Activated CD8-positive, alpha-beta memory T cell treated with anti-CD3 and anti-CD28 coated beads, Interleukin-2, amount 10 ng/mL, durations not matched to agents 7 days and 5 days (primary cell): ENCODE measurements at regions not wholly inside any gene's neighbourhood (a gene's known extent, or its start where the extent isn't known, plus 50 kb on each side); places are given as distances from the start of the nearest gene placed in this dataset.
"Not testable (repeated sequence)": the region's sequence is repeated elsewhere in the genome, so short reads cannot be mapped to it uniquely, and the experiment has no call there.

Experiments used
- ATAC-seq: fragments of 150-1000 bp; cut with Tn5 transposase; one replicate; pipeline ENCODE4 v1.10.0; 2021; ENCODE audit warnings: moderate library complexity
- CTCF ChIA-PET: fragments of 350-600 bp; sonication (Branson Sonifier 250); formaldehyde crosslinking; loops from one replicate; lab custom pipeline; 2021; ENCODE audit warnings: antibody characterized with exemption; lab: Charles Lee
- DNase-seq: peaks from one replicate; pipeline ENCODE4 v3.0.0-alpha.2; 2020
- H3K27ac Mint-ChIP-seq: one replicate; pipeline ENCODE4 v1.8.0; 2021; ENCODE audit warnings: mild to moderate bottlenecking, mixed read lengths
- H3K27me3 Mint-ChIP-seq: one replicate; pipeline ENCODE4 v1.8.0; 2021; ENCODE audit warnings: mixed read lengths
- H3K36me3 Mint-ChIP-seq: one replicate; pipeline ENCODE4 v1.8.0; 2021; ENCODE audit warnings: mild to moderate bottlenecking, mixed read lengths
- H3K4me1 Mint-ChIP-seq: one replicate; pipeline ENCODE4 v1.8.0; 2021; ENCODE audit warnings: mixed read lengths
- H3K4me3 Mint-ChIP-seq: one replicate; pipeline ENCODE4 v1.8.0; 2021; ENCODE audit warnings: mild to moderate bottlenecking, moderate library complexity, mixed read lengths
- H3K9me3 Mint-ChIP-seq: one replicate; pipeline ENCODE4 v1.8.0; 2022; ENCODE audit warnings: low read depth, mixed read lengths

- Mint-ChIP-seq H3K27ac (no peak overlapping the region), H3K4me1 (no peaks in the 10 kb centered on the region)
These were observed 635.4 kb upstream of the NECTIN3 start for GRCh38 chr3:110436209-110436608.

GRCh38 chr3:110440066-110440653 lies 631.5 kb upstream of the NECTIN3 start:
- H3K4me3 Mint-ChIP-seq, ATAC-seq, CTCF ChIA-PET, H3K36me3 Mint-ChIP-seq, H3K27me3 Mint-ChIP-seq, H3K27ac Mint-ChIP-seq, DNase-seq, H3K4me1 Mint-ChIP-seq, H3K9me3 Mint-ChIP-seq: not testable (repeated sequence)

More at GRCh38 chr3:110436209-110436608, 635.4 kb upstream of the NECTIN3 start:
- H3K9me3 Mint-ChIP-seq = no peaks in the 10 kb centered on the region
- H3K36me3 Mint-ChIP-seq = no peaks in the 10 kb centered on the region
- H3K4me3 Mint-ChIP-seq = no peak overlapping the region
- H3K27me3 Mint-ChIP-seq = no peaks in the 10 kb centered on the region
- ATAC-seq = no peak
- no peak for DNase-seq
- CTCF ChIA-PET = no interaction called here

GRCh38 chr3:110454066-110454465 lies 617.5 kb upstream of the NECTIN3 start:
- Mint-ChIP-seq H3K4me3 (no peak overlapping the region), H3K36me3 (no peaks in the 10 kb centered on the region), H3K9me3 (no peaks in the 10 kb centered on the region), H3K4me1 (no peaks in the 10 kb centered on the region), H3K27ac (no peak overlapping the region), H3K27me3 (no peaks in the 10 kb centered on the region)
- CTCF ChIA-PET = no interaction called here
- ATAC-seq (no peak), DNase-seq (no peak)

- Mint-ChIP-seq H3K4me3 (no peak overlapping the region), H3K4me1 (no peaks in the 10 kb centered on the region), H3K27me3 (no peaks in the 10 kb centered on the region), H3K9me3 (no peaks in the 10 kb centered on the region), H3K27ac (no peak overlapping the region), H3K36me3 (no peaks in the 10 kb centered on the region)
- CTCF ChIA-PET = no interaction called here
- ATAC-seq (no peak), DNase-seq (no peak)
These were observed 615.6 kb upstream of the NECTIN3 start for GRCh38 chr3:110456001-110456400.

- no peaks in the 10 kb centered on the region for H3K27me3 Mint-ChIP-seq
- no peaks in the 10 kb centered on the region for H3K4me1 Mint-ChIP-seq
- DNase-seq (no peak), ATAC-seq (no peak)
- H3K4me3 Mint-ChIP-seq = no peak overlapping the region
- CTCF ChIA-PET = no interaction called here
- no peaks in the 10 kb centered on the region for H3K9me3 Mint-ChIP-seq
- H3K27ac Mint-ChIP-seq = no peak overlapping the region
- no peaks in the 10 kb centered on the region for H3K36me3 Mint-ChIP-seq
These were observed 615.0 kb upstream of the NECTIN3 start for GRCh38 chr3:110456438-110457138.

GRCh38 chr3:110457508-110457907 lies 614.1 kb upstream of the NECTIN3 start:
- Mint-ChIP-seq H3K4me3 (no peak overlapping the region), H3K4me1 (no peaks in the 10 kb centered on the region), H3K27ac (no peak overlapping the region), H3K27me3 (no peaks in the 10 kb centered on the region), H3K9me3 (no peaks in the 10 kb centered on the region), H3K36me3 (no peaks in the 10 kb centered on the region)
- CTCF ChIA-PET = no interaction called here
- DNase-seq (no peak), ATAC-seq (no peak)

- Mint-ChIP-seq H3K27ac (no peak overlapping the region), H3K4me3 (no peak overlapping the region), H3K27me3 (no peaks in the 10 kb centered on the region), H3K36me3 (no peaks in the 10 kb centered on the region), H3K4me1 (no peaks in the 10 kb centered on the region), H3K9me3 (no peaks in the 10 kb centered on the region)
- ATAC-seq (no peak), DNase-seq (no peak)
- CTCF ChIA-PET = no interaction called here
These were observed 612.6 kb upstream of the NECTIN3 start for GRCh38 chr3:110459021-110459420.

GRCh38 chr3:110470310-110470709 lies 601.3 kb upstream of the NECTIN3 start:
- CTCF ChIA-PET = no interaction called here
- H3K4me1 Mint-ChIP-seq = no peaks in the 10 kb centered on the region
- no peak overlapping the region for H3K4me3 Mint-ChIP-seq
- H3K27me3 Mint-ChIP-seq = peaks cover 11% of the 10 kb centered on the region
- H3K36me3 Mint-ChIP-seq = no peaks in the 10 kb centered on the region
- no peak overlapping the region for H3K27ac Mint-ChIP-seq
- DNase-seq (no peak), ATAC-seq (no peak)
- no peaks in the 10 kb centered on the region for H3K9me3 Mint-ChIP-seq

GRCh38 chr3:110473405-110473804 lies 598.2 kb upstream of the NECTIN3 start:
- H3K27me3 Mint-ChIP-seq = peaks cover 7% of the 10 kb centered on the region
- H3K27ac Mint-ChIP-seq = no peak overlapping the region
- H3K36me3 Mint-ChIP-seq = no peaks in the 10 kb centered on the region
- DNase-seq (no peak), ATAC-seq (no peak)
- H3K4me1 Mint-ChIP-seq = no peaks in the 10 kb centered on the region
- H3K4me3 Mint-ChIP-seq = no peak overlapping the region
- CTCF ChIA-PET = no interaction called here
- no peaks in the 10 kb centered on the region for H3K9me3 Mint-ChIP-seq

GRCh38 chr3:110474397-110474796 lies 597.2 kb upstream of the NECTIN3 start:
- Mint-ChIP-seq H3K36me3 (no peaks in the 10 kb centered on the region), H3K9me3 (no peaks in the 10 kb centered on the region), H3K4me1 (no peaks in the 10 kb centered on the region), H3K4me3 (no peak overlapping the region), H3K27me3 (peaks cover 7% of the 10 kb centered on the region), H3K27ac (no peak overlapping the region)
- CTCF ChIA-PET = no interaction called here
- DNase-seq (no peak), ATAC-seq (no peak)

GRCh38 chr3:110478377-110479054 lies 593.1 kb upstream of the NECTIN3 start:
- no peaks in the 10 kb centered on the region for H3K27me3 Mint-ChIP-seq
- no peak overlapping the region for H3K27ac Mint-ChIP-seq
- H3K36me3 Mint-ChIP-seq = peaks cover 1% of the 10 kb centered on the region
- peaks cover 2% of the 10 kb centered on the region for H3K9me3 Mint-ChIP-seq
- H3K4me3 Mint-ChIP-seq = no peak overlapping the region
- DNase-seq (no peak), ATAC-seq (no peak)
- CTCF ChIA-PET = no interaction called here
- H3K4me1 Mint-ChIP-seq = no peaks in the 10 kb centered on the region

- no peaks in the 10 kb centered on the region for H3K27me3 Mint-ChIP-seq
- peaks cover 1% of the 10 kb centered on the region for H3K36me3 Mint-ChIP-seq
- H3K27ac Mint-ChIP-seq = no peak overlapping the region
- peaks cover 2% of the 10 kb centered on the region for H3K9me3 Mint-ChIP-seq
- ATAC-seq = no peak
- H3K4me3 Mint-ChIP-seq = no peak overlapping the region
- CTCF ChIA-PET = no interaction called here
- no peak for DNase-seq
- H3K4me1 Mint-ChIP-seq = no peaks in the 10 kb centered on the region
These were observed 591.9 kb upstream of the NECTIN3 start for GRCh38 chr3:110479731-110480130.

GRCh38 chr3:110485389-110485788 lies 586.2 kb upstream of the NECTIN3 start:
- no peak for DNase-seq
- CTCF ChIA-PET = no interaction called here
- H3K4me3 Mint-ChIP-seq = no peak overlapping the region
- no peaks in the 10 kb centered on the region for H3K27me3 Mint-ChIP-seq
- H3K36me3 Mint-ChIP-seq = peaks cover 3% of the 10 kb centered on the region
- no peaks in the 10 kb centered on the region for H3K4me1 Mint-ChIP-seq
- no peak for ATAC-seq
- H3K27ac Mint-ChIP-seq = no peak overlapping the region
- H3K9me3 Mint-ChIP-seq = peaks cover 8% of the 10 kb centered on the region

- Mint-ChIP-seq H3K27ac (no peak overlapping the region), H3K9me3 (peaks cover 6% of the 10 kb centered on the region), H3K27me3 (no peaks in the 10 kb centered on the region), H3K36me3 (peaks cover 2% of the 10 kb centered on the region), H3K4me1 (no peaks in the 10 kb centered on the region), H3K4me3 (no peak overlapping the region)
- DNase-seq = no peak
- CTCF ChIA-PET = no interaction called here
- no peak for ATAC-seq
These were observed 583.8 kb upstream of the NECTIN3 start for GRCh38 chr3:110487840-110488239.
